NCI-H2107 (cell line): ENCODE measurements at regions not wholly inside any gene's neighbourhood (a gene's known extent, or its start where the extent isn't known, plus 50 kb on each side); places are given as distances from the start of the nearest gene placed in this dataset.
"Not testable (repeated sequence)": the region's sequence is repeated elsewhere in the genome, so short reads cannot be mapped to it uniquely, and the experiment has no call there.

Source experiments
- DNase-seq: peaks from one replicate; lab custom pipeline; 2025; lab: John Stamatoyannopoulos, UW

DNA sequence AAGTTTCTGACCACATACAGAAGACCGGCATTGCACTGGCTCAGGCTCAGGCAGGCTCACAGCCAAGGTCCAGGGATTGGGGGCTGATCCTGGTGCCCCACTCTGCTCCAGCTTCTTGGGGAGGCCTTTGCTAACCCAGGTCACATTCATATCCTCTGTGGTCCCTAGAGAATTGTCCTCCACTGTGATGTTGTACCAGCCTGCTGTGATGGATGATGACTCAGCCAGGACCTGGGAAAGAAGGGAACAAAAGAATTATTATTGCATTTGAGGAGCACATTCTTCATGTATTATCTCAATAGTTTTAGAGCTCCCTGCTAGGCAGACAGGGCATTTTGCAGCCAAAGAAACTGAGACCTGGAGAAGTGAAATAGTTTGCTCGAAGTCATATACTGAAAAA is 114.3 kb upstream of the ETV3 start:
- DNase-seq: no peak

GRCh38 chr1:157249739-157250138 is 111.5 kb upstream of the ETV3 start:
- no peak for DNase-seq

GRCh38 chr1:157249326-157249725 is 111.1 kb upstream of the ETV3 start:
- no peak for DNase-seq

- DNase-seq: not testable (repeated sequence)
These were observed 109.5 kb upstream of the ETV3 start for GRCh38 chr1:157247764-157248049.

DNA sequence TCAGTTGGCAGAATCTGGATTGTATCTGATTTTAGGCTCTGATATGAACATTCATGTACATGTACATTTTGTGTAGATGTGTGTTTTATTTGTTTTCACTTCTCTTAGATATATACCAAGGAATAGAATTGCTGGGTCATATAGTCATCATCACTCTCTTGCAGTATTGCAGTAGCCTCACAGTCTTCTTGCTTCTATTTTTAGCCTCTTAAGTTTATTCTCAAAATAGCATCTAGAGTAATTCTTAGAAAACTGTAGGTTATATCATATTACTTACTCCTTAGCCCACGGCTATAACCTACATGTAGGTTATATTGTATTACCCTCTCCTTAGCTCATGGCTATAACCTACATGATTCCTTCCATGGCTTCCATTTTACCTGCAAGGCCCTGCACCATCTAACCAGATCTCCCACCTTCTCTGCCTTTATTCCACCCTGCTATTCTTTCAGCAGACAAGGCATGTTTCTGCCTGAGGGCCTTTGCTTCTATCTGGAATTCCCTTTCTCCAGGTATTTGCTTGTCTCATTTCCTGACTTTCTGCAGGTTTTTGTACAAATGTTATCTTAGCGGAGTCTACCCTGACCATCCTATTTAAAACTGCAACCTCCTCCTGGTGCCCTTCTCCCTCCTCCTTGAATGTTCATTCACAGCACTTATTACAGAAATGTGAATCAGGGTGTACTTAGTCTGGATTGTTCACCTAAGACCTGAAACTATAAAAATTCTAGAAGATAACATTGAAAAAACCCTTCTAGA is 109.0 kb upstream of the ETV3 start:
- no peak for DNase-seq

GRCh38 chr1:157245823-157246222 is 107.6 kb upstream of the ETV3 start:
- no peak for DNase-seq

GRCh38 chr1:157241185-157241538 is 103.0 kb upstream of the ETV3 start:
- DNase-seq: no peak

DNA sequence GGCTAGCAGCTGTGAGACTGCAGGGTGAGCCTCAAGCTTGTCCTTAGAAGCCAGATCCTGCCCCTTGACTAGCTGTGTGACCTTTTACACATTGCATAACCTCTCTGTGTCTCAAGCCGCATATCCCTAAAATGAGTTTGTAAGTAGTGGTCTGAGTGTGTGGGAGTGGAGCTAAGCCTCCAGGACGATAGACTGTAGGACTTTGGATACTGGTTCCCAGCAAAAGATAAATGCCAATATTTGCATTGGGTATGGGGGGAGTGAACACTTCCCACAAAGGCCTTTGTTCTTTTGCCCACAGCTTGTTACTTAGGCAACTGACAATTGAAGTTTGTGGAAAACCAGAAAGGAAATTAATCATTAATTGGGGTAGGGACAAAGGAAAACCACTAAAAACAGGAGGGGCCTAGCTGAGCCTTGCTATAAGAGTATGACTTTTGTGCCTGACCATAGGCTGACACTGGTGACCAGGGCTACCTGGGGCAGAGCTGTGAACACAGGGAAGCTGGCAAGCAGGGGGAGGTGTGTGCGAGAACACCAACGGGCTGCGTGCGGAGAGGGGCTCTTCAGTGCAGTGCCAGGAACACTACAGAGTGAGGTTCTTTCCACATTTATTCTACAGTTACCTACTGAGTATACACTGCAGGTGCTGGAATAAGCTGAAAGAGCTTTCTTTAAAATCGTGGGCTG is 102.4 kb upstream of the ETV3 start:
- DNase-seq: no peak

DNA sequence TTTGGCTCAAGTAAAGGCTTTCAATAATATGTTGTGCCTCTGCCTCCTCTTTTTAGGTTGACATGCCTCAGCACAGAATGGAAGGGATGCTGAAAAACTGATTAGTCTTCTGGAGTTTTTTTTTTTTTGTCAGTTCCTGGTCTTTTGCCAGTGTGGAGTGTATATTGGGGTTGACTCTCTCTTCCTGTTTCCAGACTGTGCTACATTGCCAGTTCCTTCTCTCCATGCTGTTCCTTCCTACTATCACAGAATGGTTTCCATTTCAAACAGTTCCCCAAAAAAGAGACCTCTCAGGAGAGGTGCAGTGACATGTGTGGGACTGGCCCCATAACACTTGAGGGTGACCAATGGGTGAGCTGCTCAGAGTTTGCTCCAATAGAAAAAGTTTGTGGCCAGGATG is 101.7 kb upstream of the ETV3 start:
- no peak for DNase-seq

GRCh38 chr1:157238585-157238984 is 100.4 kb upstream of the ETV3 start:
- no peak for DNase-seq

- DNase-seq: no peak
These were observed 99.8 kb upstream of the ETV3 start for GRCh38 chr1:157237981-157238380.

DNA sequence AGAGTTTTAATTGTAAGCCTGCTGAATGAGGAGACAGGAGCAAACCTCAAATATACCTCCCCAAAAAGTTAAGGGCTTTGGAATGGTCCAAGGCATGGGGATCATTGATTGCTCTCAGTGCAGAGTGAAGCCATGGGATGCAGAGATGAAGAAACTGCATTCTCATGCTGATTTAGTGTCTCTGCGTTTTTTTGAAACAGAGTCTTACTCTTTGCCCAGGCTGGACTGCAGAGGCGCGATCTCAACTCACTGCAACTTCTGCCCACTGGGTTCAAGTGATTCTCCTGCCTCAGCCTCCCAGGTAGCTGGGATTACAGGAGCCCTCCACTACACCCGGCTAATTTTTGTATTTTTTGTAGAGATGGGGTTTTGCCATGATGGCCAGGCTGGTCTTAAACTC is 99.3 kb upstream of the ETV3 start:
- no peak for DNase-seq

DNA sequence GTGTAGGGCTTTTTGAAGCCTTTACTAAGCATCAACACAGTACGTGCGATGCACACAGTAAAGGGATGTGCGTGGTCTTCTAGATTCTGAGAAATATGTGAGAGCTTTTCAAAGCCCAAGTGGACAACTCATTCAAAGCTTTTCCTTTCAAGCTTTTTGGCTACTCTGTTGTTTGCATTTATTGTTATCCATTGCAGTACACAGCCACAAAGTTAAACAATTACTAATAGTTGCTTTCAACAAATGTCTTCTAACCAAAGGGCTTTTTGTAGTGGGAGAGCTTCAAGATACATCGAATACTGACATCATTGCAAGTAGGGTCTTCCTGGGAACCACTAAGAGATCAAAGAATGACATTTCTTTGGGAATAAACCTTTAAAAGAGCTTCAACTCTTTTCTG is 97.9 kb upstream of the ETV3 start:
- no peak for DNase-seq

GRCh38 chr1:157235307-157235706 is 97.1 kb upstream of the ETV3 start:
- DNase-seq: no peak

GRCh38 chr1:157234705-157235273 is 96.6 kb upstream of the ETV3 start:
- DNase-seq: no peak

DNA sequence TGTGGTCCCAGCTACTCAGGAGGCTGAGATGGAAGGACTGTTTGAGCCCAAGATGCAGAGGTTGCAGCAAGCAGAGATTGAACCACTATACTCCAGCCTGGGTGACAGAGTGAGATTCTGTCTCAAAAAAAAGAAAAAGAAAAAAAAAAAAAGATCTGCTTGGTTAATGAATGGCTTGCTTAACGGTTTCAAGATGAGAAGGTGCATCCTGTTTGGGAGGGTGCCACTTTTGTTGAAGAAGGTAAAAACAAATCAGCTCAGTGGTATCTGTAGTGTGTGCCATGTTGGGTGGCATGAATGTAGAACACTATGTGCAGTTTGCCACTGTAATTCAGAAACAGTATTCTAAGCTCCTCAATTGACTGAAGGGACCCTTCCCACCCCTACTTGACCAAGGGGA is 94.9 kb upstream of the ETV3 start:
- no peak for DNase-seq

GRCh38 chr1:157231846-157232525 is 93.8 kb upstream of the ETV3 start:
- no peak for DNase-seq

GRCh38 chr1:157230500-157230899 is 92.3 kb upstream of the ETV3 start:
- DNase-seq: no peak

DNA sequence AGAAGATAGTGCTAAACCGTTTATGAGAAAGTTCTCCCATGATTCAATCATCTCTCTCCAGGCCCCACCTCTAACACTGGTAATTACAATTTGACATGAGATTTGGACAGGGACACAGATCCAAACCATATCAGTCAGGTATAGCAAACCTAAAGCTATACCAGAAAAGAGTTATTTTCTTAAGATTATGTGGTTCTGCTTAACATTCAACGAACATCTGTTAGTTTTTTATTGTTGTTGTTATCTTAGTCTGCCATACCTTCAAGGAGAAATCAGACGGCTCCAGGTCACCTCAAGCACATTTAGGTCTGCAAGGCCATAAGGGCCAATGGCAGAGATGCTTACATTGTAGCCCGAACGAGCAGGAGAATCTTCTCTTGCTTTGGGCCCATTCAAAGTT is 89.5 kb upstream of the ETV3 start:
- no peak for DNase-seq

DNA sequence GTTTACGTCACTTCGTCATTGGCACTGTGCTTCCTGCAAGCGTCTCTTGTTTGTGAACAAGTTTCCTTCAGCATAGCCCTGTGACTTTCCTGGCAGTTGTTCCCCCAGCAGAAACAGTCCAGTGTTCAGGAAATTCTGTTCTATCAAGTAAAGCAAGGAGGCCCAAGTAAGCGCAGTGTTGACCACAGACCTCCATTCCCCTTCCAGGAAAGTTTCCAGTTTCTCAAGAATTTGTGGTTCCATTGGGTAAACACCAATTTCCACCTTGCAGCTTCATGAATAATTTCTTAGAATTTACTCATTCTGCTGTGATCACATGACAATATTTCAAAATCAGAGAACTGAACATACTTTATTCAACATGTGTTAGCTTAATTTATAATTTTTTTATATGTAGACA is 88.5 kb upstream of the ETV3 start:
- DNase-seq: no peak

GRCh38 chr1:157219600-157219999 is 81.4 kb upstream of the ETV3 start:
- no peak for DNase-seq

- no peak for DNase-seq
These were observed 81.0 kb upstream of the ETV3 start for GRCh38 chr1:157219182-157219581.

DNA sequence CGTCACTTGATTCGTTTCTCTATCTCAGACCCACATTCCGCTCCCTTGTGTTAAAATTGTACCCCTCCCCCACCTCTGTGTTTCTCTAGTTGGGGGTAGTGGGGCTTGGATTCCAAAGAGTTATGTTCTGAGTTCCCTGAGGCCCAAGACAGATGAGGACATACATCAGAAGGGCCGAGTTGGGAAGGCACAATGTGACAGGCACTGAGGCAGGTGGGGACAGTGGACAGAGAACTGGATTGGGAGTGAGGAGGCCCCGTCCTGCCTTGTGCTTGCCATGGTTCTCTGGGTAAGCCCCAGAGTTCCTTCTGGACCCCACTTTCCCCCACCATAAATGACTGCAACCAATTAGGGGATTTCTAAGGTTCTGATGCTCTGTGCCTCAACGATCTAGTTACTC is 80.5 kb upstream of the ETV3 start:
- DNase-seq: no peak
